ENCODE measurements at regions not wholly inside any gene's neighbourhood (a gene's known extent, or its start where the extent isn't known, plus 50 kb on each side); places are given as distances from the start of the nearest gene placed in this dataset.

DNA sequence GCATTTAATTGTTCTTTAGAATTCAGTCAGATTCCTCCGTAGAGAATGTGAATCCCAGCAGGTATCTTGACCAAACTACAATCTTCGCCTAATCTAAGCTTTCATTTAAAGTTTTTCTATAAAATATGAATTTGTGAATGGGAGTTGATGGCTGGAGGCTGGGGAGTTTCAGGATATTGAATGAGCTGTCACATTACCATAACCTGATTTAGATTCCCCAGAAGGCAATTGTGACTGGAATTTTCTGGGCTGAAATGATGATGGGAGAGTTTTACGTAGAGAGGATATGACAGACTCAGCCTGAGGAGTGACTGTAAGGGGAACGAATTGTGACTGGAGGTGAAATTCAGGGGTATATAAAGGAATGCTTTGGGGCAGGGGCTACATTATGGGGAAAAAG lies 411.7 kb upstream of the FZD8 start:
- H3K27ac ChIP-seq = no peak overlapping the region
- intact Hi-C loops (cut with DNase I; ENCODE audit: low total_unique reads) = no loop called here
- DNase-seq = no peak
- no peak overlapping the region for H3K4me3 ChIP-seq
- TF ChIP-seq, protein P1, sequence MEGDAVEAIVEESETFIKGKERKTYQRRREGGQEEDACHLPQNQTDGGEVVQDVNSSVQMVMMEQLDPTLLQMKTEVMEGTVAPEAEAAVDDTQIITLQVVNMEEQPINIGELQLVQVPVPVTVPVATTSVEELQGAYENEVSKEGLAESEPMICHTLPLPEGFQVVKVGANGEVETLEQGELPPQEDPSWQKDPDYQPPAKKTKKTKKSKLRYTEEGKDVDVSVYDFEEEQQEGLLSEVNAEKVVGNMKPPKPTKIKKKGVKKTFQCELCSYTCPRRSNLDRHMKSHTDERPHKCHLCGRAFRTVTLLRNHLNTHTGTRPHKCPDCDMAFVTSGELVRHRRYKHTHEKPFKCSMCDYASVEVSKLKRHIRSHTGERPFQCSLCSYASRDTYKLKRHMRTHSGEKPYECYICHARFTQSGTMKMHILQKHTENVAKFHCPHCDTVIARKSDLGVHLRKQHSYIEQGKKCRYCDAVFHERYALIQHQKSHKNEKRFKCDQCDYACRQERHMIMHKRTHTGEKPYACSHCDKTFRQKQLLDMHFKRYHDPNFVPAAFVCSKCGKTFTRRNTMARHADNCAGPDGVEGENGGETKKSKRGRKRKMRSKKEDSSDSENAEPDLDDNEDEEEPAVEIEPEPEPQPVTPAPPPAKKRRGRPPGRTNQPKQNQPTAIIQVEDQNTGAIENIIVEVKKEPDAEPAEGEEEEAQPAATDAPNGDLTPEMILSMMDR (IDR thresholded peaks at IDR 0.05) = no peak
- TF ChIP-seq EP300 (IDR thresholded peaks at IDR 0.05) (no peak), POLR2A (IDR thresholded peaks at IDR 0.05) (no peak), POLR2AphosphoS5 (IDR thresholded peaks at IDR 0.05) (no peak)
- no peaks in the 10 kb centered on the region for H3K4me1 ChIP-seq
- no peaks in the 10 kb centered on the region for H3K36me3 ChIP-seq
- H3K27me3 ChIP-seq = no peaks in the 10 kb centered on the region
- H3K9me3 ChIP-seq = peaks cover 0 to 5% (median 1%) of the 10 kb centered on the region in 4 donors
- 88 to 94% (median 90%) methylated on average over 4 of the region's 4 CpGs for WGBS, 5 donors

GRCh38 chr10:36053271-36053670 lies 411.2 kb upstream of the FZD8 start:
- Histone ChIP-seq H3K27ac (no peak overlapping the region), H3K4me3 (no peak overlapping the region), H3K27me3 (no peaks in the 10 kb centered on the region), H3K36me3 (no peaks in the 10 kb centered on the region), H3K9me3 (peaks cover 0 to 5% (median 1%) of the 10 kb centered on the region in 4 donors), H3K4me1 (no peaks in the 10 kb centered on the region)
- WGBS, 5 donors = 81 to 93% (median 84%) methylated on average over 7 of the region's 7 CpGs
- intact Hi-C loops (cut with DNase I; ENCODE audit: low total_unique reads) = no loop called here
- TF ChIP-seq POLR2AphosphoS5 (IDR thresholded peaks at IDR 0.05) (no peak), POLR2A (IDR thresholded peaks at IDR 0.05) (no peak), EP300 (IDR thresholded peaks at IDR 0.05) (no peak)
- TF ChIP-seq, protein P1 (IDR thresholded peaks at IDR 0.05) = no peak
- no peak for DNase-seq

DNA sequence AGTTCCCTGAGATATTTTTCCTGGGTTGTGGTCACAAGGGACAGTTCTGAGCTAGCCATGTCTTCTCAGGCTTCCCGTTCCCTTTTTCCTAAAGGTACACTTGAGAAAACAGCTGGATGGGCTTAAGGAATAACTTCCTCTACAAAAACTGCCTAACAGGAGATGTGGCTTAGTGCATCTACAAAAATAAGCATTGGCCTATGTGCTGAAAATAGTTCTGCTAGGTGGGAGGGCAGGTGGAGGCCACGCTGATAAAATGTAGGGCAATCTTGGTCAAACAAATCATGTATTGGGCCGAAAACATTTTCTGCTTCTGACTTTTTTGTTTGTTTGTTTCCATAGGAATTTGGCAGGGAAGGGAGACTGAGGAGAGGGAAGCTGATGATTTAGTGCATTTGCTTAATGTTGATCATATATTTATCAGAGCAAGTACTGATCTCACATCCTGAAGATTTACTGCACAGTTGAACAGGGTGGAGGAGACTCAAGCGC lies 409.4 kb upstream of the FZD8 start:
- intact Hi-C loops (cut with DNase I; ENCODE audit: low total_unique reads) = no loop called here
- 49 to 72% (median 57%) methylated on average over 4 of the region's 4 CpGs for WGBS, 5 donors

DNA sequence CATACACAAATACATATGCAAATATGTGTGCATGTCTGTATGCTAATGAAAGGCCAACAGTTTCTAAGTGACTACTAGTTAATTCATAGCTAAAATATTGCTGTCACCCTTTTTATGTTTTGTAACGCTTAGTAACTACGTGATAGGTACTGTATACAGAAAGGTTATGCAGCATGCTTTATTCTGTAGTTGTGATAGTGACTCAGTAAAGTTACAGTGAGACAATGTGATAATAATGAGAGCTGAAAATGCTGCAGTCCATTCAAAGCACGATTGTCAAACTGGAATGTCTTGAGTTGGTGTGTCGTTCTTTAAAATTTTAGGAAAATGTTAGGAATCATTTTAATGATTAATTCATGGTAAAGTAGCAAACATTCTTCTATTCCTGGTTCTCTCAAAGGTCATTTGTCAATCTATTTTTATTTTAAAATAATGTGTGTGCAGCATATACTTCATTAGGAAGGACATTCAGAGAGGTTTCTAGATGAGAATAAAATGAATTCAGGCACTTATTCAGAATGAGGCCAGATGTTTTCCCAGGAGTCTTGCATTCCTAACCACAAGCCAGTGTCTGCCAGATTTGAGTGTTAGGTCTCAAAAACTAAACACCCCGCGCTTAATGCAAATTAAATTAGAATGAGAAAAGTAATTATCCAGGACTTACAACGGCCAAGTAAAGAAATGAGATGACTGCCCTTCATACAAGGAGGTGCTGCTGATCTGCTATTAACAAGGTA lies 408.8 kb upstream of the FZD8 start:
- intact Hi-C loops (cut with DNase I; ENCODE audit: low total_unique reads) = no loop called here
- DNase-seq = peak in 1 of 2 donors; percentile 27
- no peaks in the 10 kb centered on the region for H3K27me3 ChIP-seq
- no peak overlapping the region for H3K27ac ChIP-seq
- no peaks in the 10 kb centered on the region for H3K36me3 ChIP-seq
- TF ChIP-seq POLR2AphosphoS5 (IDR thresholded peaks at IDR 0.05) = no peak
- H3K9me3 ChIP-seq = peaks cover 0 to 5% (median 1%) of the 10 kb centered on the region in 4 donors
- H3K4me1 ChIP-seq = no peaks in the 10 kb centered on the region
- no peak overlapping the region for H3K4me3 ChIP-seq
- 71 to 79% (median 72%) methylated on average over 7 of the region's 7 CpGs for WGBS, 5 donors

More for the DNA sequence above, 409.4 kb upstream of the FZD8 start:
- no peak overlapping the region for H3K4me3 ChIP-seq
- peaks cover 0 to 5% (median 1%) of the 10 kb centered on the region in 4 donors for H3K9me3 ChIP-seq
- H3K27me3 ChIP-seq = no peaks in the 10 kb centered on the region
- TF ChIP-seq POLR2A (IDR thresholded peaks at IDR 0.05) = no peak
- no peak for TF ChIP-seq EP300 (IDR thresholded peaks at IDR 0.05)
- TF ChIP-seq, protein P1 (IDR thresholded peaks at IDR 0.05) = no peak
- TF ChIP-seq POLR2AphosphoS5 (IDR thresholded peaks at IDR 0.05) = no peak
- no peak overlapping the region for H3K27ac ChIP-seq
- H3K36me3 ChIP-seq = no peaks in the 10 kb centered on the region
- DNase-seq = peak in 1 of 2 donors; percentile 30
- no peaks in the 10 kb centered on the region for H3K4me1 ChIP-seq

- Histone ChIP-seq H3K36me3 (no peaks in the 10 kb centered on the region), H3K27me3 (no peaks in the 10 kb centered on the region), H3K4me3 (no peak overlapping the region), H3K27ac (no peak overlapping the region), H3K9me3 (no peaks in the 10 kb centered on the region), H3K4me1 (no peaks in the 10 kb centered on the region)
- intact Hi-C loops (cut with DNase I; ENCODE audit: low total_unique reads) = no loop called here
- TF ChIP-seq POLR2A (IDR thresholded peaks at IDR 0.05) (no peak), EP300 (IDR thresholded peaks at IDR 0.05) (no peak), POLR2AphosphoS5 (IDR thresholded peaks at IDR 0.05) (no peak)
- TF ChIP-seq, protein P1 (IDR thresholded peaks at IDR 0.05) = no peak
- DNase-seq = no peak
- WGBS, 5 donors = 70 to 89% (median 82%) methylated on average over 2 of the region's 2 CpGs
Measured at GRCh38 chr10:36048780-36049179, 406.7 kb upstream of the FZD8 start.
